ENCODE measurements at regions not wholly inside any gene's neighbourhood (a gene's known extent, or its start where the extent isn't known, plus 50 kb on each side); places are given as distances from the start of the nearest gene placed in this dataset.

GRCh38 chr4:79027656-79028055 lies 88.4 kb upstream of the PAQR3 start:
- DNase-seq (ENCODE audit: low read depth, low spot score) = no peak

DNA sequence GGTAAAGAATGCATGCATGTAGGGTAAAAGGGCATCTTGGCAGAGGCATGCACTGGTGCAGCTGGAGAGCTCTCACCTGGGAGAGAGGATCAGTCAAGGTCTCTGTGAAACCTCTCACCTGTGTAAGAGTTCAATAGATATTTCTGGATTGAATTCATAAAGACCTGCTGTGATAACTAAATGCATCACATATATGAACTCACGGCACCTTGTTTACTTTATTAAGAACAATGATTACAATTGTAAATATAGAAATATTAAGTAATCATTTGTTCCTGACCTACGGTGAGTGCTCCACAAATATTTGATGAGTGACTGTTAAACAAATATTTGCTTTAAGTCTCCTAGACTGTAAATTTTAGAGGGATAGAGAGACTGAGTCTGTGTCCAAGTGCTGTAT lies 85.9 kb upstream of the PAQR3 start:
- no peak for DNase-seq (ENCODE audit: low read depth, low spot score)

- no peak for DNase-seq (ENCODE audit: low read depth, low spot score)
These were observed 84.8 kb upstream of the PAQR3 start for GRCh38 chr4:79023799-79024770.

- DNase-seq (ENCODE audit: low read depth, low spot score) = no peak
These were observed 83.3 kb upstream of the PAQR3 start for GRCh38 chr4:79022529-79022928.

GRCh38 chr4:79017481-79017880 lies 78.2 kb upstream of the PAQR3 start:
- DNase-seq (ENCODE audit: low read depth, low spot score) = no peak

GRCh38 chr4:79016878-79017277 lies 77.6 kb upstream of the PAQR3 start:
- DNase-seq (ENCODE audit: low read depth, low spot score) = no peak

GRCh38 chr4:79015411-79015810 lies 76.2 kb upstream of the PAQR3 start:
- DNase-seq (ENCODE audit: low read depth, low spot score) = no peak

GRCh38 chr4:79014230-79014629 lies 75.0 kb upstream of the PAQR3 start:
- no peak for DNase-seq (ENCODE audit: low read depth, low spot score)

GRCh38 chr4:79013756-79014155 lies 74.5 kb upstream of the PAQR3 start:
- DNase-seq (ENCODE audit: low read depth, low spot score) = no peak

GRCh38 chr4:78990938-78991810 lies 51.9 kb upstream of the PAQR3 start:
- no peak for DNase-seq (ENCODE audit: low read depth, low spot score)

- no peak for DNase-seq (ENCODE audit: low read depth, low spot score)
These were observed 50.5 kb upstream of the PAQR3 start for GRCh38 chr4:78989697-78990270.
